Keratinocyte (primary cell): ENCODE measurements at regions not wholly inside any gene's neighbourhood (a gene's known extent, or its start where the extent isn't known, plus 50 kb on each side); places are given as distances from the start of the nearest gene placed in this dataset.

Source experiments
- DNase-seq: peaks from one replicate; pipeline ENCODE4 v3.0.0-alpha.2; 2011; ENCODE audit warnings: low read depth, missing footprints, low spot score
- FAIRE-seq: peaks from 2 replicates; lab custom pipeline; 2011; peaks lifted over from hg19 to GRCh38; lab: Jason Lieb, UNC
- H2AFZ ChIP-seq: 2 replicates; pipeline ENCODE4 v1.6.0; 2012; ENCODE audit warnings: low read length, control low read depth, inconsistent platforms; ENCODE audit not compliant: control insufficient read depth
- H3K27ac ChIP-seq: 2 replicates; pipeline ENCODE4 v1.5.1; 2011; ENCODE audit warnings: low read length; ENCODE audit not compliant: control insufficient read depth, insufficient read depth
- H3K27me3 ChIP-seq: 3 replicates; pipeline ENCODE4 v1.6.0; 2011; ENCODE audit warnings: low read length; ENCODE audit not compliant: control insufficient read depth, insufficient read depth; ENCODE audit errors: extremely low read depth
- H3K36me3 ChIP-seq, 2 experiments: 2 replicates in 1 of 2; 3 replicates in 1 of 2; pipeline ENCODE4 v1.5.1; 2011; ENCODE audit warnings: low read length in 2 of 2, mild to moderate bottlenecking in 1 of 2; ENCODE audit not compliant: control insufficient read depth in 2 of 2, insufficient read depth in 2 of 2; ENCODE audit errors: extremely low read depth in 1 of 2
- H3K4me1 ChIP-seq: 3 replicates; pipeline ENCODE4 v1.5.1; 2011; ENCODE audit warnings: low read length; ENCODE audit not compliant: control insufficient read depth, insufficient read depth; ENCODE audit errors: extremely low read depth
- H3K4me2 ChIP-seq: 3 replicates; pipeline ENCODE4 v1.6.0; 2011; ENCODE audit warnings: low read depth, low read length; ENCODE audit not compliant: control insufficient read depth, insufficient read depth; ENCODE audit errors: extremely low read depth
- H3K4me3 ChIP-seq, 3 experiments: fragments of 200-600 bp in 1 of 3; sonication (generic) in 1 of 3; 2 replicates in 2 of 3; 3 replicates in 1 of 3; pipeline ENCODE4 v1.5.1; 2011 to 2016; ENCODE audit warnings: low read length in 3 of 3, mild to moderate bottlenecking in 3 of 3, control low read depth in 2 of 3, inconsistent platforms in 1 of 3, low read depth in 1 of 3, mixed read lengths in 1 of 3, mixed run types in 1 of 3, moderate library complexity in 1 of 3; ENCODE audit not compliant: control insufficient read depth in 2 of 3, insufficient read depth in 2 of 3; ENCODE audit errors: extremely low read depth in 1 of 3
- H3K79me2 ChIP-seq: 2 replicates; pipeline ENCODE4 v1.6.0; 2012; ENCODE audit warnings: low read length; ENCODE audit not compliant: control insufficient read depth, insufficient read depth
- H3K9ac ChIP-seq: 3 replicates; pipeline ENCODE4 v1.6.0; 2011; ENCODE audit warnings: low read length; ENCODE audit not compliant: control insufficient read depth, insufficient read depth; ENCODE audit errors: extremely low read depth
- H3K9me1 ChIP-seq: 3 replicates; pipeline ENCODE4 v1.6.0; 2011; ENCODE audit warnings: low read length; ENCODE audit not compliant: control insufficient read depth, insufficient read depth; ENCODE audit errors: extremely low read depth
- H3K9me3 ChIP-seq: 2 replicates; pipeline ENCODE4 v1.5.1; 2012; ENCODE audit warnings: low read depth, low read length; ENCODE audit not compliant: control insufficient read depth
- H4K20me1 ChIP-seq: 3 replicates; pipeline ENCODE4 v1.6.0; 2011; ENCODE audit warnings: low read length; ENCODE audit not compliant: control insufficient read depth, insufficient read depth; ENCODE audit errors: extremely low read depth
- CTCF ChIP-seq, 3 experiments: IDR thresholded peaks in 1 of 3; conservative IDR thresholded peaks in 1 of 3; optimal IDR thresholded peaks in 1 of 3; 2 replicates in 2 of 3; 3 replicates in 1 of 3; pipeline versions ENCODE3 to v1.5.1; 2011; ENCODE audit warnings: low read length in 3 of 3, mild to moderate bottlenecking in 3 of 3, moderate library complexity in 2 of 3, control low read depth in 1 of 3, inconsistent platforms in 1 of 3; ENCODE audit not compliant: insufficient read depth in 2 of 3; ENCODE audit errors: extremely low read depth in 1 of 3
- EZH2 ChIP-seq: IDR thresholded peaks from one replicate; pipeline ENCODE4 v1.6.1; 2012; ENCODE audit warnings: inconsistent platforms, mild to moderate bottlenecking, low read length, moderate library complexity
- dilution Hi-C: fragments of 300-500 bp; cut with MboI; formaldehyde crosslinking; loops from one replicate; pipeline ENCODE4 v1.7.0; 2020; ENCODE audit warnings: low sequenced_read_pairs; ENCODE audit not compliant: extremely low pct_ligation_motif_present

DNA sequence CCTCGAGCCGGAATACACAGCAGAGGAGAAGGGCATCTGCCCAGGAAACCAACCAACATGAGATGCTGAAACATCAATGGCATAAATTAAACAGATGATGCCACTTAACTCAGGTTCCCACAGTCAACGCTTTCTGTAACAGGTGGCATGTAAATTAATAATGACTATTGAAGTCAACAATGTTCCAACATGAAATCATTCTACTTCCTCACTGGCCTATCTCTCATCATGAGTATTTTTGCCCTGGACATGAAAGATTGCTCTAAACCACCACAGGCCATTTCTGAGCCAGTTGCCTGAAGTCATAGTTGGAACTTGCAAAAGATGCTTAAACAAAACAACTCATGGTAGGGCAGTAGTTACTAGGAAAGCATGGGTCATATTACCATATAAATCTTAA is 397.9 kb upstream of the JARID2 start:
- no peaks in the 10 kb centered on the region for H3K79me2 ChIP-seq
- no peaks in the 10 kb centered on the region for H3K4me1 ChIP-seq
- DNase-seq (no peak), FAIRE-seq (no peak)
- H4K20me1 ChIP-seq, result no peaks in the 10 kb centered on the region
- dilution Hi-C loops, result no loop called here
- H3K36me3 ChIP-seq, result no peaks in the 10 kb centered on the region
- H3K4me3 ChIP-seq, result no peak overlapping the region
- H2AFZ ChIP-seq, result no peak overlapping the region
- no peaks in the 10 kb centered on the region for H3K27me3 ChIP-seq
- H3K27ac ChIP-seq, result no peak overlapping the region
- TF ChIP-seq EZH2, result no peak
- no peak for TF ChIP-seq CTCF (optimal IDR thresholded peaks at IDR 0.05 in 1 of 3, IDR thresholded peaks at IDR 0.05 in 1 of 3, conservative IDR thresholded peaks at IDR 0.05 in 1 of 3; ENCODE audit: extremely low read depth in 1 of 3, insufficient read depth in 2 of 3, low read length in 3 of 3)
- no peaks in the 10 kb centered on the region for H3K9me3 ChIP-seq
- H3K9ac ChIP-seq, result no peak overlapping the region
- no peak overlapping the region for H3K4me2 ChIP-seq
- H3K9me1 ChIP-seq, result no peaks in the 10 kb centered on the region

GRCh38 chr6:14849185-14849584 is 396.7 kb upstream of the JARID2 start:
- Histone ChIP-seq H3K27me3 (no peaks in the 10 kb centered on the region), H2AFZ (no peak overlapping the region), H3K9me1 (no peaks in the 10 kb centered on the region), H3K79me2 (no peaks in the 10 kb centered on the region), H3K9me3 (no peaks in the 10 kb centered on the region), H3K4me3 (no peak overlapping the region), H3K27ac (no peak overlapping the region), H3K4me1 (no peaks in the 10 kb centered on the region), H3K9ac (no peak overlapping the region), H3K4me2 (no peak overlapping the region), H3K36me3 (no peaks in the 10 kb centered on the region), H4K20me1 (no peaks in the 10 kb centered on the region)
- dilution Hi-C loops, result no loop called here
- no peak for TF ChIP-seq EZH2
- TF ChIP-seq CTCF (optimal IDR thresholded peaks at IDR 0.05 in 1 of 3, IDR thresholded peaks at IDR 0.05 in 1 of 3, conservative IDR thresholded peaks at IDR 0.05 in 1 of 3; ENCODE audit: extremely low read depth in 1 of 3, insufficient read depth in 2 of 3, low read length in 3 of 3), result no peak
- FAIRE-seq (no peak), DNase-seq (no peak)
